ENCODE measurements at regions not wholly inside any gene's neighbourhood (a gene's known extent, or its start where the extent isn't known, plus 50 kb on each side); places are given as distances from the start of the nearest gene placed in this dataset.
"Not testable (repeated sequence)": the region's sequence is repeated elsewhere in the genome, so short reads cannot be mapped to it uniquely, and the experiment has no call there.

GRCh38 chr6:57974653-57975052 lies 657.2 kb downstream of the PRIM2 start:
- DNase-seq = no peak
- H2AFZ ChIP-seq (ENCODE audit: low read depth, low read length) = no peak overlapping the region
- H3K36me3 ChIP-seq (ENCODE audit: insufficient read depth, low read length) = no peaks in the 10 kb centered on the region
- TF ChIP-seq EZH2 (IDR thresholded peaks at IDR 0.05; ENCODE audit: borderline replicate concordance, low read depth, low read length, severe bottlenecking) (no peak), CTCF (IDR thresholded peaks at IDR 0.05; ENCODE audit: borderline replicate concordance, extremely low read depth, low read length, poor library complexity, severe bottlenecking) (no peak)
- no peak overlapping the region for H3K27ac ChIP-seq (ENCODE audit: low read length)
- H3K27me3 ChIP-seq (ENCODE audit: insufficient read depth, low read length, poor library complexity) = no peaks in the 10 kb centered on the region
- H3K4me1 ChIP-seq (ENCODE audit: insufficient read depth, low read length) = no peaks in the 10 kb centered on the region
- H3K4me3 ChIP-seq (ENCODE audit: low read depth in 1 of 2, low read length in 2 of 2) = no peak overlapping the region
- no peaks in the 10 kb centered on the region for H3K9me3 ChIP-seq (ENCODE audit: insufficient read depth, low read length, severe bottlenecking)
- H3K4me2 ChIP-seq (ENCODE audit: insufficient read depth, low read length) = no peak overlapping the region
- no peaks in the 10 kb centered on the region for H4K20me1 ChIP-seq (ENCODE audit: insufficient read depth, low read length)
- no peak for ATAC-seq (ENCODE audit: insufficient read depth, low read depth)
- no peak overlapping the region for H3K9ac ChIP-seq (ENCODE audit: low read depth, low read length)
- no peaks in the 10 kb centered on the region for H3K79me2 ChIP-seq (ENCODE audit: insufficient read depth, low read length)

GRCh38 chr6:57975127-57975526 lies 657.7 kb downstream of the PRIM2 start:
- not testable (repeated sequence) for H3K4me3 ChIP-seq (ENCODE audit: low read depth in 1 of 2, low read length in 2 of 2); ATAC-seq (ENCODE audit: insufficient read depth, low read depth); H3K9ac ChIP-seq (ENCODE audit: low read depth, low read length)

GRCh38 chr6:57976371-57976770 lies 658.9 kb downstream of the PRIM2 start:
- not testable (repeated sequence) for H4K20me1 ChIP-seq (ENCODE audit: insufficient read depth, low read length); H3K36me3 ChIP-seq (ENCODE audit: insufficient read depth, low read length); H3K27ac ChIP-seq (ENCODE audit: low read length)

More at GRCh38 chr6:57975127-57975526, 657.7 kb downstream of the PRIM2 start:
- not testable (repeated sequence) for H2AFZ ChIP-seq (ENCODE audit: low read depth, low read length); H3K27me3 ChIP-seq (ENCODE audit: insufficient read depth, low read length, poor library complexity); H3K4me1 ChIP-seq (ENCODE audit: insufficient read depth, low read length); H3K9me3 ChIP-seq (ENCODE audit: insufficient read depth, low read length, severe bottlenecking); H3K4me2 ChIP-seq (ENCODE audit: insufficient read depth, low read length); H3K36me3 ChIP-seq (ENCODE audit: insufficient read depth, low read length); H4K20me1 ChIP-seq (ENCODE audit: insufficient read depth, low read length); H3K27ac ChIP-seq (ENCODE audit: low read length); H3K79me2 ChIP-seq (ENCODE audit: insufficient read depth, low read length); DNase-seq

GRCh38 chr6:57983603-57984002 lies 666.2 kb downstream of the PRIM2 start:
- not testable (repeated sequence) for H3K79me2 ChIP-seq (ENCODE audit: insufficient read depth, low read length); H4K20me1 ChIP-seq (ENCODE audit: insufficient read depth, low read length); H3K4me1 ChIP-seq (ENCODE audit: insufficient read depth, low read length); DNase-seq; H3K4me3 ChIP-seq (ENCODE audit: low read depth in 1 of 2, low read length in 2 of 2); H3K9ac ChIP-seq (ENCODE audit: low read depth, low read length); ATAC-seq (ENCODE audit: insufficient read depth, low read depth); H3K27me3 ChIP-seq (ENCODE audit: insufficient read depth, low read length, poor library complexity); H3K9me3 ChIP-seq (ENCODE audit: insufficient read depth, low read length, severe bottlenecking); H3K4me2 ChIP-seq (ENCODE audit: insufficient read depth, low read length); H2AFZ ChIP-seq (ENCODE audit: low read depth, low read length); H3K27ac ChIP-seq (ENCODE audit: low read length); H3K36me3 ChIP-seq (ENCODE audit: insufficient read depth, low read length)

More at GRCh38 chr6:57976371-57976770, 658.9 kb downstream of the PRIM2 start:
- not testable (repeated sequence) for H3K4me2 ChIP-seq (ENCODE audit: insufficient read depth, low read length); H3K79me2 ChIP-seq (ENCODE audit: insufficient read depth, low read length); H3K9ac ChIP-seq (ENCODE audit: low read depth, low read length); H3K9me3 ChIP-seq (ENCODE audit: insufficient read depth, low read length, severe bottlenecking); H2AFZ ChIP-seq (ENCODE audit: low read depth, low read length); H3K27me3 ChIP-seq (ENCODE audit: insufficient read depth, low read length, poor library complexity); H3K4me1 ChIP-seq (ENCODE audit: insufficient read depth, low read length); H3K4me3 ChIP-seq (ENCODE audit: low read depth in 1 of 2, low read length in 2 of 2); ATAC-seq (ENCODE audit: insufficient read depth, low read depth); DNase-seq

- H3K9ac ChIP-seq (ENCODE audit: low read depth, low read length); H3K9me3 ChIP-seq (ENCODE audit: insufficient read depth, low read length, severe bottlenecking); H3K27ac ChIP-seq (ENCODE audit: low read length); ATAC-seq (ENCODE audit: insufficient read depth, low read depth); H3K4me2 ChIP-seq (ENCODE audit: insufficient read depth, low read length); H4K20me1 ChIP-seq (ENCODE audit: insufficient read depth, low read length); H2AFZ ChIP-seq (ENCODE audit: low read depth, low read length); H3K36me3 ChIP-seq (ENCODE audit: insufficient read depth, low read length); DNase-seq; H3K79me2 ChIP-seq (ENCODE audit: insufficient read depth, low read length); H3K4me3 ChIP-seq (ENCODE audit: low read depth in 1 of 2, low read length in 2 of 2); H3K27me3 ChIP-seq (ENCODE audit: insufficient read depth, low read length, poor library complexity); H3K4me1 ChIP-seq (ENCODE audit: insufficient read depth, low read length): not testable (repeated sequence)
Measured at GRCh38 chr6:57984575-57984974, 667.1 kb downstream of the PRIM2 start.

GRCh38 chr6:57985734-57986133 lies 668.3 kb downstream of the PRIM2 start:
- not testable (repeated sequence) for DNase-seq; H3K9ac ChIP-seq (ENCODE audit: low read depth, low read length); H3K36me3 ChIP-seq (ENCODE audit: insufficient read depth, low read length); H3K27ac ChIP-seq (ENCODE audit: low read length); H2AFZ ChIP-seq (ENCODE audit: low read depth, low read length); H4K20me1 ChIP-seq (ENCODE audit: insufficient read depth, low read length); H3K4me1 ChIP-seq (ENCODE audit: insufficient read depth, low read length); H3K27me3 ChIP-seq (ENCODE audit: insufficient read depth, low read length, poor library complexity); ATAC-seq (ENCODE audit: insufficient read depth, low read depth); H3K4me3 ChIP-seq (ENCODE audit: low read depth in 1 of 2, low read length in 2 of 2); H3K4me2 ChIP-seq (ENCODE audit: insufficient read depth, low read length); H3K9me3 ChIP-seq (ENCODE audit: insufficient read depth, low read length, severe bottlenecking); H3K79me2 ChIP-seq (ENCODE audit: insufficient read depth, low read length)

GRCh38 chr6:57986584-57986983 lies 669.2 kb downstream of the PRIM2 start:
- H2AFZ ChIP-seq (ENCODE audit: low read depth, low read length); H3K4me2 ChIP-seq (ENCODE audit: insufficient read depth, low read length); H3K79me2 ChIP-seq (ENCODE audit: insufficient read depth, low read length); H3K27me3 ChIP-seq (ENCODE audit: insufficient read depth, low read length, poor library complexity); H4K20me1 ChIP-seq (ENCODE audit: insufficient read depth, low read length); H3K4me3 ChIP-seq (ENCODE audit: low read depth in 1 of 2, low read length in 2 of 2); ATAC-seq (ENCODE audit: insufficient read depth, low read depth); H3K9ac ChIP-seq (ENCODE audit: low read depth, low read length); H3K4me1 ChIP-seq (ENCODE audit: insufficient read depth, low read length); DNase-seq; H3K36me3 ChIP-seq (ENCODE audit: insufficient read depth, low read length); H3K27ac ChIP-seq (ENCODE audit: low read length); H3K9me3 ChIP-seq (ENCODE audit: insufficient read depth, low read length, severe bottlenecking): not testable (repeated sequence)

Data from DND-41 (cell line).